Large intestine (tissue), 3 donors: ENCODE measurements at regions not wholly inside any gene's neighbourhood (a gene's known extent, or its start where the extent isn't known, plus 50 kb on each side); places are given as distances from the start of the nearest gene placed in this dataset.
"Not testable (repeated sequence)": the region's sequence is repeated elsewhere in the genome, so short reads cannot be mapped to it uniquely, and the experiment has no call there.

Experiments
- DNase-seq, 2 donors: peaks; one replicate each; pipeline versions ENCODE4 v3.0.0 to v3.0.0-alpha.2; 2013
- H3K27ac ChIP-seq: one replicate; pipeline ENCODE4 v1.5.1; 2013; ENCODE audit warnings: low read length
- H3K27me3 ChIP-seq: 2 replicates; pipeline ENCODE4 v1.6.1; 2013; ENCODE audit warnings: low read length; ENCODE audit not compliant: control insufficient read depth, insufficient read depth
- H3K36me3 ChIP-seq: 2 replicates; pipeline ENCODE4 v1.6.1; 2013; ENCODE audit warnings: low read length; ENCODE audit not compliant: control insufficient read depth, insufficient read depth
- H3K4me1 ChIP-seq: one replicate; pipeline ENCODE4 v1.6.1; 2013; ENCODE audit warnings: low read length; ENCODE audit not compliant: control insufficient read depth, insufficient read depth
- H3K4me3 ChIP-seq: one replicate; pipeline ENCODE4 v1.5.1; 2013; ENCODE audit warnings: low read length
- H3K9me3 ChIP-seq: one replicate; pipeline ENCODE4 v1.6.1; 2013; ENCODE audit warnings: mild to moderate bottlenecking, low read depth, low read length, moderate library complexity; ENCODE audit not compliant: control insufficient read depth
- WGBS: methylation state at CpG from one replicate; pipeline ENCODE4 v1.1.5; 2013; ENCODE audit warnings: low lambda C conversion rate; ENCODE audit not compliant: insufficient coverage; 5-methylcytosine and 5-hydroxymethylcytosine counted together

DNA sequence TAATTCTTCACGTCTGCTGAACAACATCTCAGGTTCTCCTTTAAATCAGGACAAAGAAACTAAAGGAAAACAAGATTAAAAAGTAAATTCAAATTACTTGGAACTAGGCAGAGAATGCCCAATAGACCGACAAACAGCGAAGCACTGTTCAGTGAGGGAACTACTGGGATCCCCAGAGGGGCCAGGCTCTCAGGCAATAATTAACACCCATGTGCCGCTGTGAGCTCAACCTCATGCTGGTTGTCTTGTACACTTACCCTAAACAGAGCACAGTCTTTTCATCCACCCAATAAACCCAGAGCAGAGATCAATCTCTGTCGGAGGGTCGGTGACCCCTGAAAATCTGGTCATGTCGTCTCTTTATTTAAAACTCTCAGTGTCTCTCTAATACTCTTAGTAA, 229.9 kb upstream of the CRIM1 start:
- Histone ChIP-seq H3K27ac (no peak overlapping the region), H3K9me3 (no peaks in the 10 kb centered on the region), H3K36me3 (no peaks in the 10 kb centered on the region), H3K4me3 (no peak overlapping the region), H3K27me3 (no peaks in the 10 kb centered on the region), H3K4me1 (no peaks in the 10 kb centered on the region)
- 100% methylated on average over 1 of the region's 7 CpGs for WGBS
- peak in 1 of 2 donors; percentile 9 for DNase-seq

DNA sequence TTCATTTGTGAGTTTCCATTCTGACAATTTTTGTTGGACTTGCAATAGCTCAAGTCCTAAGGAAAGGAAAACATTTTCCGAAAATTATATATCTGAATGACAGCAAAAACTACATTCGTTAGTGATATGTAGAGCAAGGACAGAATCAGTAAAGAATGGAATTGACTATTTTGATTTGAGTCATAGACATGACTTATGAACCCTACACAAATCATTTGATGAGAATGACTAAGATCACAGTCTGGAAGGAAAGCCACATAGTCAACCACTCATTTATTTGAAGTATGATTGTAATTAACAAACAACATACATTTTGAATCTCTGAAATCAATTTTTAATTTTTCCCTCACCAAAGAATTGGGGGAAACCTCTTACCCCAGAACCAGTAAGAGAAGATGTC, 231.6 kb upstream of the CRIM1 start:
- Histone ChIP-seq H3K27ac (no peak overlapping the region), H3K9me3 (no peaks in the 10 kb centered on the region), H3K4me3 (no peak overlapping the region), H3K36me3 (no peaks in the 10 kb centered on the region), H3K4me1 (no peaks in the 10 kb centered on the region), H3K27me3 (no peaks in the 10 kb centered on the region)
- 100% methylated on average over 2 of the region's 2 CpGs for WGBS
- no peak for DNase-seq

DNA sequence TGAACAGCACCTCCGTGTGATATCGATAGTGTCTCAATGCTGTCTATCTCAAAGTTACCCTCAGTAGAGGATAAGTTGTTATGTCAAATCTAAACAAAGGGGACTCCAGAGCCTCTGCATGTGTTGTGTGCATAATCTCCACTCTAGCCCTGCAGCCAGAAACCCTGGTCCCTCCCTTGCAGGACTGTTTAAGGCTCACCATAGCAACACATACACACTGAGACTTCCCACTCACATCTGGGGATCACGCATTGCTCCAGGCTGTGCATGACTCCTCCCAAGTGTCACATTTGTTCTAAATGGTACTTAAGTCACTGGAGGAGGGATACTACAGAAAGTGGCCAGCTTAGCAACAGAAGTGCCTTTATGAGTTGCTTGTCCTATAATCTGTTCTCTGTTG, 258.6 kb upstream of the CRIM1 start:
- Histone ChIP-seq H3K27ac (no peak overlapping the region), H3K4me3 (no peak overlapping the region), H3K9me3 (peaks cover 5% of the 10 kb centered on the region), H3K27me3 (no peaks in the 10 kb centered on the region), H3K36me3 (no peaks in the 10 kb centered on the region), H3K4me1 (no peaks in the 10 kb centered on the region)
- WGBS = no CpG with 5 or more reads among the region's 3 CpGs
- no peak for DNase-seq

DNA sequence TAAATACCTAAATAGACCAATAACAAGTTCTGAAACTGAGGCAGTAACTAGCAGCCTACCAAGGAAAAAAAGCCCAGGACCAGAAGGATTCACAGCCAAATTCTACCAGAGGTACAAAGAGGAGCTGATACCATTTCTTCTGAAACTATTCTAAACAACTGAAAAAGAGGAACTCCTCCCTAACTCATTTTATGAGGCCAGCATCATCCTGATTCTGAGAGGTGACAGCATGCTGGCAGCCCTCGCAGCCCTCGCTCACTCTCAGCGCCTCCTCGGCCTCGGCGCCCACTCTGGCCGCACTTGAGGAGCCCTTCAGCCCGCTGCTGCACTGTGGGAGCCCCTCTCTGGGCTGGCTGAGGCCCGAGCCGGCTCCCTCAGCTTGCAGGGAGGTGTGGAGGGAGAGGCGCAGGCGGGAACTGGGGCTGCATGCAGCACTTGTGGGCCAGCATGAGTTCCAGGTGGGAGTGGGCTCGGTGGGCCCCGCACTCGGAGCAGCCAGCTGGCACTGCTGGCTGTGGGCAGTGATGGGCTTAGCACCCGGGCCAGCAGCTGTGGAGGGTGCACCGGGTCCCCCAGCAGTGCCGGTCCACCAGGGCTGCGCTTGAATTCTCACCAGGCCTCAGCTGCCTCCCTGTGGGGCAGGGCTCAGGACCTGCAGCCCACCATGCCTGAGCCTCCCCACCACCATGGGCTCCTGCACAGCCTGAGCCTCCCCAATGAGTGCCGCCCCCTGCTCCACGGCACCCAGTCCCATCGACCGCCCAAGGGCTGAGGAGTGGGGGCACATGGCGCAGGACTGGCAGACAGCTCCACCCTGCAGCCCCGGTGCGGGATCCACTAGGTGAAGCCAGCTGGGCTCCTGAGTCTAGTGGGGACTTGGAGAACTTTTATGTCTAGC, 263.5 kb upstream of the CRIM1 start:
- not testable (repeated sequence) for H3K4me3 ChIP-seq, H3K27ac ChIP-seq, DNase-seq, H3K36me3 ChIP-seq, H3K27me3 ChIP-seq, H3K4me1 ChIP-seq, H3K9me3 ChIP-seq
- no CpG with 5 or more reads among the region's 26 CpGs for WGBS

DNA sequence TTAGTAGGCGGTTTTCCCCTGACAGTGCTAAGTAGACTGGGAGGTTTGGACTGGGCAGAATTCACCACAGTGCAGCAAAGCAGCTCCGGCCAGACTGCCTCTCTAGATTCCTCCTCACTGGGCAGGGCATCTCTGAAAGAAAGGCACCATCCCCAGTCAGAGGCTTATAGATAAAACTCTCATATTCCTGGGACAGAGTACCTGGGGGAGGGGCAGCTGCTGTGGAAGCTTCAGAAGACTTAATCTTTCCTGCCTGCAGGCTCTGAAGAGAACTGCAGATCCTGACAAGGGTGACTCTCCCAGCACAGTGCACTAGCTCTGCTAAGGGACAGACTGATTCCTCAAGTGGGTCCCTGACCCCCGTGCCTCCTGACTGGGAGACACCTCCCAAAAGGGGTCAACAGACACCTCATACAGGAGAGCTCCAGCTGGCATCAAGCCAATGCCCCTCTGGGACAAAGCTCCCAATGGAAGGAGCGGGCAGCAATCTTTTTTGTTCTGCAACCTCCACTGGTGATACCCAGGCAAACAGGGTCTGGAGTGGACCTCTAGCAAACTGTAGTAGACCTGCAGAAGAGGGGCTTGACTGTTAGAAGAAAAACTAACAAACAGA, 266.8 kb upstream of the CRIM1 start:
- no peak overlapping the region for H3K27ac ChIP-seq
- H3K4me1 ChIP-seq = no peaks in the 10 kb centered on the region
- H3K36me3 ChIP-seq = no peaks in the 10 kb centered on the region
- H3K4me3 ChIP-seq = no peak overlapping the region
- no peaks in the 10 kb centered on the region for H3K27me3 ChIP-seq
- peaks cover 7% of the 10 kb centered on the region for H3K9me3 ChIP-seq
- no peak for DNase-seq
- WGBS = no CpG with 5 or more reads among the region's 4 CpGs

DNA sequence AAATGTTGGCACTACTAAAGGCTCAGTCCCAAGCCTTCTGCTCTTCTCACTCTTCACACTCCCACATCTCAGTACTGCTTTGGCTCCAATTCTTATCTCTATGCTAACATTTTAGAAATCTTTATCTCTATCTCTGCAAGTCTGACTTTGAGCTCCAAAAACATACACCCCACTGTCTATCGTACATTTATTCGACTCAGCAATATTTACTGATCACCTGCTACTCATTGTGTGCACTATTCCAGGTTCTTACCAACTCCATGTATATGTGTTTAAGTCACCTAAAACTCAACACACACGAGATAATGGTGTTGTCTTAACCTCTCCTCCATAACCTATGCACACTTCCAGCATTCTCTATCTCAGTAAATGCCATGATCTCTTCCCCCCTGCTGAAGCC, 268.2 kb upstream of the CRIM1 start:
- WGBS = 60% methylated on average over 1 of the region's 3 CpGs
- DNase-seq = no peak
- H3K4me3 ChIP-seq = no peak overlapping the region
- no peaks in the 10 kb centered on the region for H3K36me3 ChIP-seq
- H3K9me3 ChIP-seq = peaks cover 6% of the 10 kb centered on the region
- no peaks in the 10 kb centered on the region for H3K4me1 ChIP-seq
- no peak overlapping the region for H3K27ac ChIP-seq
- no peaks in the 10 kb centered on the region for H3K27me3 ChIP-seq

DNA sequence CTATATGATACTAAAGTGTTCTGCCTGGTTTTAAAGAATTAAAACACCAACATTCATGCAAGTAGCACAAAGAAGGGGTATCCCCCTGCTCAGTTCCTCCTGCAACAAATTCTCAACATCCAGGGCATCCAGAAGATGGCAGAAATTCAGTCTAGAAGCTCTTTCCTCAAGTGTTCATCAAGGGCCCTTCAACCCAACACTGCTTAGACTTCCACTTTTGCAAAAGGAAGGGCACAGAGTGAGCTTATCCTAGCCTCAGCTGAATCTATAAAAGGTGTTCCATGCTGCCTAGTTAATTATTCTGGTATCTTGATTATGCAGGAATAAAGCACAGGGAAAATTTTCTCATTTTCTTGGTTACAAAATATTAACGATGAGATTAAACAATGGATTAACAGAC, 275.8 kb upstream of the CRIM1 start:
- Histone ChIP-seq H3K4me3 (no peak overlapping the region), H3K36me3 (no peaks in the 10 kb centered on the region), H3K4me1 (no peaks in the 10 kb centered on the region), H3K27ac (no peak overlapping the region), H3K9me3 (no peaks in the 10 kb centered on the region), H3K27me3 (no peaks in the 10 kb centered on the region)
- DNase-seq = no peak
- no CpG with 5 or more reads among the region's 1 CpG for WGBS

DNA sequence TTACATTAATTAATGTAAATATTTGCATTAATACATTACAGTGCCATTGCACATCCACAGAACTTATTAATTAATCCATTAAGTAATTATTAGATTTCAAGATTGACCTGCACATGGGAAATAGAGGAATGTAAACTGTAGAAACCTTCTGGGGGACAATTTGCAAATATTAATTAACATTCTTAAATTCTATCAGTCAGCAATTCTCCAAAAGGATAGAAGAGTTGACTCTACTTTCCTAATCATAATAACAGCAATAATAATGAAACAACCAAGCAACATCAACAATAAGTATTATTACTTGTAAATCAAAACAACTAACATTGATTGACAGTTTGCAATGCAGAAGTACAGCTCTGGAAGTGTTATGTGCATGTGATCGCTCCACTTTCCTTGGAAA, 281.6 kb upstream of the CRIM1 start:
- no peaks in the 10 kb centered on the region for H3K9me3 ChIP-seq
- WGBS = no CpG with 5 or more reads among the region's 1 CpG
- no peaks in the 10 kb centered on the region for H3K27me3 ChIP-seq
- no peak for DNase-seq
- no peaks in the 10 kb centered on the region for H3K4me1 ChIP-seq
- no peaks in the 10 kb centered on the region for H3K36me3 ChIP-seq
- H3K4me3 ChIP-seq = no peak overlapping the region
- no peak overlapping the region for H3K27ac ChIP-seq

DNA sequence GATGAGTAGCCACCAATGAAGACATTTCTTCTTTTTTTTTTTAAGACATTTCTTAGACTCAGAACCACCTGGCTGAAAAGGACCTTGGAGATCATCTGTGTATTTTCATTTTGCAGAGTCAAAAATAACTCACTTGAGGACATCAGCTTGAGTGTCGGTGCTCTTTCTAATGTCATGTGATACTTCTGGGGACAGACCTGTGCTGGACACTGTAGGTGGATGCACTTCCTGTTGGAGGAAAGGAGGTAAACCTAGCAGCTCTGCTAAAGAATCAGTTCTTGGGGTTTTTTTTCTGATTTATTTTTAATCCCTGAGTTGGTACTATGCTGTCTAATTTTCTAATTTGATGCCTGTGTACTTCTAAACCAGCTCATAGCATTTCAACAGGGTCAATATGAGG, 283.9 kb upstream of the CRIM1 start:
- Histone ChIP-seq H3K9me3 (no peaks in the 10 kb centered on the region), H3K4me1 (no peaks in the 10 kb centered on the region), H3K27ac (no peak overlapping the region), H3K27me3 (no peaks in the 10 kb centered on the region), H3K36me3 (no peaks in the 10 kb centered on the region), H3K4me3 (no peak overlapping the region)
- WGBS = 80% methylated on average over 1 of the region's 1 CpG
- no peak for DNase-seq

DNA sequence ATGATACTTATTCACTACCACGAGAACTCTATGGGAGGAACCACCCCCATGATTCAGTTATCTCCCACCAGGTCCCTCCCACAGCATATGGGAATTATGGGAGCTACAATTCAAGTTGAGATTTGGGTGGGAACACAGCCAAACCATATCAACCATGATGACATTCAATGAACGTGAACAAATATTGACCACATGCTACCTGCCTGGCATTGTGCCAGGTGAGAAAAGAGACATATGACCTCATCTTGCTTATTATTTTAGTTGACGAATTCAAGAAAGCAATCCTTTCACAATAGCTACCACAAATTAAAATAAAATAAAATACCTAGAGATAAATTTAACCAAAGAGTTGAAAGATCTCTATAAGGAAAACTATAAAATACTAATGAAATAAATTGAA, 286.5 kb upstream of the CRIM1 start:
- WGBS = 100% methylated on average over 1 of the region's 3 CpGs
- H3K4me3 ChIP-seq = no peak overlapping the region
- H3K27ac ChIP-seq = no peak overlapping the region
- H3K36me3 ChIP-seq = no peaks in the 10 kb centered on the region
- H3K27me3 ChIP-seq = no peaks in the 10 kb centered on the region
- H3K4me1 ChIP-seq = no peaks in the 10 kb centered on the region
- DNase-seq = no peak
- no peaks in the 10 kb centered on the region for H3K9me3 ChIP-seq

DNA sequence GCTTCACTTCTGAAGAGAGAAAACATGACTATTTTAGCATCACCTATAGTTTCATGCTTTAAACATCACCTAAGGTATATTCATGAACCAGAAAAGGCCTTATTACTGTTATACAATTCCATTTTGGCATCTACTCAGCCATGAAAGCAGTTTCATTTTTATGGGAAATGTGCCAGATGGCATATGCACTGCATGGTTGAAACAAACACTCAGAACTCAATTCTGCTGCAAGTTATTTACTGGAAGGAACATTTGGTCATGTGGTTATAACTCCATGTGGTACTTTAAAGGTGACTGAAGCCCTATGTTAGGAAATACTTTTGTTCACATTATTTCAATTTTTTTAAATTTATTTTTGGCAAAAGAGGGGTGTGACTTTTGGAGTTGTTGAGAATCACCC, 287.5 kb upstream of the CRIM1 start:
- H3K4me3 ChIP-seq = no peak overlapping the region
- no peaks in the 10 kb centered on the region for H3K4me1 ChIP-seq
- no peaks in the 10 kb centered on the region for H3K27me3 ChIP-seq

More for the DNA sequence above, 287.5 kb upstream of the CRIM1 start:
- Histone ChIP-seq H3K36me3 (no peaks in the 10 kb centered on the region), H3K9me3 (no peaks in the 10 kb centered on the region), H3K27ac (no peak overlapping the region)
- DNase-seq = no peak
